Prostate gland (tissue), 2 donors: ENCODE measurements at regions not wholly inside any gene's neighbourhood (a gene's known extent, or its start where the extent isn't known, plus 50 kb on each side); places are given as distances from the start of the nearest gene placed in this dataset.

Source experiments
- DNase-seq: peaks from one replicate; pipeline ENCODE4 v3.0.0-alpha.2; 2019; ENCODE audit warnings: low spot score
- H3K27ac ChIP-seq, 2 donors: fragments of 200-600 bp; sonication (generic); 2 replicates each; pipeline ENCODE4 v1.5.1; 2017 to 2019
- H3K27me3 ChIP-seq: fragments of 200-600 bp; sonication (generic); replicated peaks from 2 replicates; pipeline ENCODE4 v1.5.1; 2019; ENCODE audit not compliant: insufficient read depth
- H3K36me3 ChIP-seq, 2 donors: fragments of 200-600 bp; sonication (generic); 1 replicate in 1 of 2; 2 replicates in 1 of 2; pipeline versions ENCODE4 v1.5.1 to v1.8.1; 2017 to 2019
- H3K4me1 ChIP-seq: fragments of 200-600 bp; sonication (generic); replicated peaks from 2 replicates; pipeline ENCODE4 v1.5.1; 2019
- H3K4me3 ChIP-seq, 2 donors: fragments of 200-600 bp; sonication (generic); 2 replicates each; pipeline ENCODE4 v1.5.1; 2017 to 2019
- H3K9me3 ChIP-seq: fragments of 200-600 bp; sonication (generic); 2 replicates; pipeline ENCODE4 v1.5.1; 2017
- CTCF ChIP-seq, 4 experiments: fragments of 200-600 bp in 2 of 4; fragments of 450-650 bp in 2 of 4; sonication (generic) in 2 of 4; IDR thresholded peaks; 1 replicate in 3 of 4; 2 replicates in 1 of 4; pipeline ENCODE4 v1.5.1; 2016 to 2019; ENCODE audit warnings: antibody characterized with exemption in 4 of 4, mild to moderate bottlenecking in 2 of 4, moderate library complexity in 2 of 4
- POLR2A ChIP-seq: fragments of 450-650 bp; IDR thresholded peaks from one replicate; pipeline ENCODE4 v1.6.1; 2016; ENCODE audit warnings: antibody characterized with exemption, mild to moderate bottlenecking
- POLR2AphosphoS5 ChIP-seq: sonication (generic); formaldehyde crosslinking; IDR thresholded peaks from one replicate; pipeline ENCODE4 v1.6.1; 2017; ENCODE audit warnings: antibody characterized with exemption
- WGBS: methylation state at CpG from one replicate; pipeline ENCODE4 v1.1.5; 2018; 5-methylcytosine and 5-hydroxymethylcytosine counted together
- intact Hi-C: fragments of 100-400 bp; cut with DNase I; formaldehyde crosslinking; loops from one replicate; pipeline ENCODE4 v1.14.2; 2022

- intact Hi-C loops = loop anchor here (10.0 kb wide), 1 partner anchor 456 kb away; no protein-coding TSS in a partner anchor
- Histone ChIP-seq H3K9me3 (no peaks in the 10 kb centered on the region), H3K36me3 (no peaks in the 10 kb centered on the region), H3K27me3 (no peaks in the 10 kb centered on the region), H3K4me3 (no peak overlapping the region), H3K27ac (no peak overlapping the region), H3K4me1 (no peaks in the 10 kb centered on the region)
- no peak for TF ChIP-seq CTCF (IDR thresholded peaks at IDR 0.05)
- no peak for TF ChIP-seq POLR2A
- TF ChIP-seq POLR2AphosphoS5 = no peak
- WGBS = 89% methylated on average over 1 of the region's 1 CpG
- no peak for DNase-seq
These were observed 105.1 kb downstream of the MEX3B start for GRCh38 chr15:81940467-81941451.

DNA sequence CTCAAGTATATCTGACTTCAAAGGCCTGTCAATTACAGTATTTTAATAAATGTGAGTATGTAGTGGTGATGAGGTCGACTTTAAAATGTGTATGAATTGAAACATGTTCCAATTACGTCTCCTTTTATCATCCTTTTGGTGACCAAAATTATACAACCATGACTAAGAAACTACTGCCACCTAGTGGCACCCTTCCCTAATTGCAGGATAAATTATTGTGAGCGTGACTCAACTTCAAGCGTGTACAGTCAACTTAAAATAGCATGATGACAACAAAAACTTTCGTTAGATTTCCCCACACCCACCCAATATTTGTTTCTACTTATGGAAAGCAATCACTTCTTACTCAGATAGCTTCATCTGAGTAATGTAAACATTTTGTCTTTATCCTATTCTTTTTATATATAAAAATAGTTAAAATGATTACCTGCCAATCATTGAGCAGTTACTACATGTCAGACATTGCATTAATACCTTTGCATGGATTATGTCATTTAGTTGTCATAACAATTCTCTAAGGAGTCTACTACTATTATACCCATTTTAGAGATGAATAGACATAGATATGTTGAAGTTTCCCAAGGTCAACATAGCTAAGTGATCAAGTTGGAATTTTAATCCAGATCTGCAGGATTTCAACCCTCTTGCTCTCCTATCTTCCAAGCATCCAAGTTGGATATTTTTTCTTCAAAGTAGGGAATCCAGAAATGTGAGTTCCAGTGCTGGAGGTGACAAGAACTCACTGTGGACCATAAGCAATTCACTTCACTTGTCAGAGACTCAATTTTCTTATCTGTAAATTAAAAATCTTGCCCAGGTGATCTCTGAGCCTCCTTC, 106.0 kb downstream of the MEX3B start:
- no peaks in the 10 kb centered on the region for H3K4me1 ChIP-seq
- no peak for DNase-seq
- WGBS = 56% methylated on average over 5 of the region's 5 CpGs
- H3K4me3 ChIP-seq = no peak overlapping the region
- no peaks in the 10 kb centered on the region for H3K27me3 ChIP-seq
- H3K27ac ChIP-seq = no peak overlapping the region
- intact Hi-C loops = loop anchor here (10.0 kb wide), 1 partner anchor 455 kb away; no protein-coding TSS in a partner anchor
- TF ChIP-seq POLR2A (no peak), CTCF (IDR thresholded peaks at IDR 0.05) (peak in 3 of 4 experiments; percentile 56 to 70 (median 56))
- H3K36me3 ChIP-seq = no peaks in the 10 kb centered on the region
- H3K9me3 ChIP-seq = no peaks in the 10 kb centered on the region

DNA sequence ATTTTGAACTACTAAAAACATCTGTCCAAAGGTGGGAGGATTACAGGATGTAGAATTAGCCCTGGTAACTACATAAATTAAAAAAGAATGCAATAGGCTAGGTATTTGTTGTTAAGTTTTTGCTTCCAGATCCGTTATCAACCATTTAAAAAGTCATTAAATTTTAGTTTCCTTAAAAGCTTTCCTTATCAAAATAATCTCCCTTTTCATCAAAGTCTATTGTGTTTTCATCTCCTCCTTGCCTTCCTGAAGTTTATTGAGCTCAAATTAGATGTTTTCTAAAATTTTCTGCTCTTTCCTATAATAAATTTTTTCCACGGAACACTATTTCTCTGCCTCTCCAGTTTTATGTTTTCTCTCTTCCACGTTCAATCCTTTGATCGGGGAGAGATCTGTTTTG, 108.6 kb downstream of the MEX3B start:
- Histone ChIP-seq H3K9me3 (no peaks in the 10 kb centered on the region), H3K27me3 (no peaks in the 10 kb centered on the region), H3K27ac (no peak overlapping the region), H3K4me3 (no peak overlapping the region), H3K36me3 (no peaks in the 10 kb centered on the region), H3K4me1 (no peaks in the 10 kb centered on the region)
- intact Hi-C loops = no loop called here
- DNase-seq = no peak
- WGBS = 12% methylated on average over 4 of the region's 4 CpGs
- TF ChIP-seq POLR2A = no peak
- TF ChIP-seq CTCF (IDR thresholded peaks at IDR 0.05) = no peak

DNA sequence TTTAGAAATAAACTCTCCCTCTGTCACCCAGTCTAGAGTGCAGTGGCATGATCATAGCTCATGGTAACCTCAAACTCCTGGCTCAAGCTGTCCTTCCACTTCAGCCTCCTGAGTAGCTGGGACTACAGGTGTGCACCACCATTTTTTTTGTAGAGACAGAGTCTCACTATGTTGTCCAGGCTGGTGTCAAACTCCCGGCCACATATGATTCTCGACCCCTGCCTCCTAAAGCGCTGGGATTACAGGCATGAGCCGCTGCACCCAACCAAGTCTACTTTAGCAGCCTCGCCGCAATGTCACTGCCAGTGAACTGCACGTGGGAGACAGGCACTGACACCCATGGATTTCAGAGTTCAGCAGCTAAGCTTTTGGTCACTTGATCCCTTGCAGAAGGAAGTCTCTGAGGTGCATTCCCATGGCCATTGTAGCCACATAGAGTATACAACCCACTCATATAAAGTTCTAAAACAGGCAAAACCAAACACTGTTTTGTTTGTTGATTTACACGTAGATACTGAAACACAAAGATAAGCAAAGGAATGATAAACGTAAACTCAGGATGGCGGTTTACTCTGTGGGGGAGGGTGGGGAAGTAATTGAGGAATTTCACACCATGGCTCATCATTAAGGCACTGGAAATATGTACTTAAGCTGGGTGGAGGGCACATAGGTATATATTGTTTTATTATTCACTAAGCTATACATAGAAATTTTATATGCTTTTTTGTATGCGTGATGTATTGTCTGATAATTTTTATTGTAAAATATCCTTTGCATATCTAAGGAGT, 115.0 kb downstream of the MEX3B start:
- intact Hi-C loops = no loop called here

More for the DNA sequence above, 115.0 kb downstream of the MEX3B start:
- H3K27ac ChIP-seq = no peak overlapping the region
- TF ChIP-seq POLR2A = no peak
- no peak for TF ChIP-seq CTCF (IDR thresholded peaks at IDR 0.05)
- no peak for TF ChIP-seq POLR2AphosphoS5
- no peak overlapping the region for H3K4me3 ChIP-seq
- no peaks in the 10 kb centered on the region for H3K4me1 ChIP-seq
- no peak for DNase-seq
- no peaks in the 10 kb centered on the region for H3K36me3 ChIP-seq
- 68% methylated on average over 11 of the region's 11 CpGs for WGBS
- H3K27me3 ChIP-seq = no peaks in the 10 kb centered on the region
- no peaks in the 10 kb centered on the region for H3K9me3 ChIP-seq
